Breast epithelium (tissue), 3 donors: ENCODE measurements at regions not wholly inside any gene's neighbourhood (a gene's known extent, or its start where the extent isn't known, plus 50 kb on each side); places are given as distances from the start of the nearest gene placed in this dataset.

ENCODE experiments used
- POLR2A ChIP-seq: fragments of 450-650 bp; IDR thresholded peaks from one replicate; pipeline ENCODE4 v1.6.1; 2016; ENCODE audit warnings: antibody characterized with exemption, mild to moderate bottlenecking, moderate library complexity
- POLR2AphosphoS5 ChIP-seq, 3 donors: sonication (generic); formaldehyde crosslinking; IDR thresholded peaks; one replicate each; pipeline ENCODE4 v1.6.1; 2017; ENCODE audit warnings: antibody characterized with exemption in 3 of 3
- TF ChIP-seq, protein P1 (sequence below), 3 donors: fragments of 450-650 bp; IDR thresholded peaks; one replicate each; pipeline ENCODE4 v1.5.1; 2016 to 2017; ENCODE audit warnings: antibody characterized with exemption in 3 of 3, mild to moderate bottlenecking in 3 of 3, moderate library complexity in 3 of 3

DNA sequence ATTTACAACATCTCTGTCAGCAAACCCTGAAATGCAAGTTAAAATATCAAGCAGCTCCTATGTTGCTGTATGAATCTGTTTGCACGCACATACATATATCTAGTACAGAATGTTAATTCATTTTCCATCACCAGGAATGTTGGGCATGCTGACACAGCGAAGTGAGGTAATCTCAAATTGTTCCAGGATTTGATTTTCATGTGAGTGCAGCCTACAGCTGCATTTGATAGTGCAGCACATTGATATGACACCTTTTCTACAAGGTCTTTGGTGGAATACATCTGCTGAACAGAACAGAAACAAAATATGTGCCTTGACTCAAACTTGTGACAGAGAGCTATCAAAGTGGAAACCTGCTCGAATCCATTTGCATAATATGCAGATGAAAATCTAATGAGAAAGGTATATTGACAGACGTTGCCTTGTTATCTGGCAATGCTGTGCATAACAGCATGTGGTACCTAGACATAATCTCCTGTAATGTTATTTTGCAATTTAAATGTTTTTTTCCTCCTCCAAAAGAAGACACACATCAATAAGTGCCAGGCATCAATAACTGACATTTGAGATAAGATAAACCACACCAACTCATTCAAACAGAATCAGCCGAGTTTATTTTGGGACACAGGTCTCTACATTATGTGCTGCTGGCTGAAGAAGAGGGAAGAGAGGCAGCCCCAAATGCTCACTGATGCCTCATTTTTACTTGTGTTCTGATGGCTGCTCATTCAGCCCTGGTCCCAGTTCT lies 512.2 kb downstream of the ZNF608 start:
- TF ChIP-seq, protein P1, sequence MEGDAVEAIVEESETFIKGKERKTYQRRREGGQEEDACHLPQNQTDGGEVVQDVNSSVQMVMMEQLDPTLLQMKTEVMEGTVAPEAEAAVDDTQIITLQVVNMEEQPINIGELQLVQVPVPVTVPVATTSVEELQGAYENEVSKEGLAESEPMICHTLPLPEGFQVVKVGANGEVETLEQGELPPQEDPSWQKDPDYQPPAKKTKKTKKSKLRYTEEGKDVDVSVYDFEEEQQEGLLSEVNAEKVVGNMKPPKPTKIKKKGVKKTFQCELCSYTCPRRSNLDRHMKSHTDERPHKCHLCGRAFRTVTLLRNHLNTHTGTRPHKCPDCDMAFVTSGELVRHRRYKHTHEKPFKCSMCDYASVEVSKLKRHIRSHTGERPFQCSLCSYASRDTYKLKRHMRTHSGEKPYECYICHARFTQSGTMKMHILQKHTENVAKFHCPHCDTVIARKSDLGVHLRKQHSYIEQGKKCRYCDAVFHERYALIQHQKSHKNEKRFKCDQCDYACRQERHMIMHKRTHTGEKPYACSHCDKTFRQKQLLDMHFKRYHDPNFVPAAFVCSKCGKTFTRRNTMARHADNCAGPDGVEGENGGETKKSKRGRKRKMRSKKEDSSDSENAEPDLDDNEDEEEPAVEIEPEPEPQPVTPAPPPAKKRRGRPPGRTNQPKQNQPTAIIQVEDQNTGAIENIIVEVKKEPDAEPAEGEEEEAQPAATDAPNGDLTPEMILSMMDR (IDR thresholded peaks at IDR 0.05), result no peak
- TF ChIP-seq POLR2A (no peak), POLR2AphosphoS5 (IDR thresholded peaks at IDR 0.05) (no peak)
